ENCODE measurements at regions not wholly inside any gene's neighbourhood (a gene's known extent, or its start where the extent isn't known, plus 50 kb on each side); places are given as distances from the start of the nearest gene placed in this dataset.
"Not testable (repeated sequence)": the region's sequence is repeated elsewhere in the genome, so short reads cannot be mapped to it uniquely, and the experiment has no call there.

DNA sequence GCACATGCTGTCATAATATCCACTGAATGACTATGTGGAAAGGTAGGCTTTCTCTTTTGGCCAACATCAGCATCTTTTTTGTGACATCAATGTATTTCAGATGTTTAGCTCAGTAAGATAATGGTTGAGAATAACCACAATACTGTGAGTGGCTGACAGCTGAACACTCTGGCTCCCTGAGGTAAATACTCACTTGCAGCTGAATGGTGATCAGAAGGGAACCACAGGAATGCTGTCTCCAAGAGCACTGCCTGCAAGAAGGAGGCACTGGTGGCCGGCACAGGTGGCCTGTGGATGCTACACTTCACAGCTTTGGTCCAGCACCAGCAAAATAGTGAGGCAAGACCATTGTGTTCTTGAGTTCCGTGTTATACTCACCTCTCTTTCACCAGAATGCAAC lies 118.7 kb upstream of the PPM1J start:
- Mint-ChIP-seq H3K27me3 (ENCODE audit: insufficient read depth) (no peaks in the 10 kb centered on the region), H3K27ac (no peak overlapping the region), H3K4me1 (peaks cover 19% of the 10 kb centered on the region), H3K4me3 (no peak overlapping the region), H3K9me3 (peaks cover 11% of the 10 kb centered on the region), H3K36me3 (ENCODE audit: low read depth) (peaks cover 38% of the 10 kb centered on the region)
- Histone ChIP-seq H3K36me3 (ENCODE audit: control insufficient read depth, insufficient read depth, low read length) (peaks cover 16% of the 10 kb centered on the region), H3K27ac (ENCODE audit: low read depth, low read length) (no peak overlapping the region), H3K9me3 (ENCODE audit: control insufficient read depth, low read length) (peaks cover 12% of the 10 kb centered on the region), H3K27me3 (ENCODE audit: control insufficient read depth, insufficient read depth, low read length, poor library complexity, severe bottlenecking) (no peaks in the 10 kb centered on the region), H3K4me3 (ENCODE audit: low read length) (no peak overlapping the region), H3K4me1 (ENCODE audit: control insufficient read depth, insufficient read depth, low read length) (no peaks in the 10 kb centered on the region), H3K9ac (ENCODE audit: extremely low read depth, low read length, poor library complexity, severe bottlenecking) (no peak overlapping the region)
- TF ChIP-seq, protein P1, sequence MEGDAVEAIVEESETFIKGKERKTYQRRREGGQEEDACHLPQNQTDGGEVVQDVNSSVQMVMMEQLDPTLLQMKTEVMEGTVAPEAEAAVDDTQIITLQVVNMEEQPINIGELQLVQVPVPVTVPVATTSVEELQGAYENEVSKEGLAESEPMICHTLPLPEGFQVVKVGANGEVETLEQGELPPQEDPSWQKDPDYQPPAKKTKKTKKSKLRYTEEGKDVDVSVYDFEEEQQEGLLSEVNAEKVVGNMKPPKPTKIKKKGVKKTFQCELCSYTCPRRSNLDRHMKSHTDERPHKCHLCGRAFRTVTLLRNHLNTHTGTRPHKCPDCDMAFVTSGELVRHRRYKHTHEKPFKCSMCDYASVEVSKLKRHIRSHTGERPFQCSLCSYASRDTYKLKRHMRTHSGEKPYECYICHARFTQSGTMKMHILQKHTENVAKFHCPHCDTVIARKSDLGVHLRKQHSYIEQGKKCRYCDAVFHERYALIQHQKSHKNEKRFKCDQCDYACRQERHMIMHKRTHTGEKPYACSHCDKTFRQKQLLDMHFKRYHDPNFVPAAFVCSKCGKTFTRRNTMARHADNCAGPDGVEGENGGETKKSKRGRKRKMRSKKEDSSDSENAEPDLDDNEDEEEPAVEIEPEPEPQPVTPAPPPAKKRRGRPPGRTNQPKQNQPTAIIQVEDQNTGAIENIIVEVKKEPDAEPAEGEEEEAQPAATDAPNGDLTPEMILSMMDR (conservative IDR thresholded peaks at IDR 0.05) = no peak
- WGBS, 2 experiments (ENCODE audit: insufficient coverage in 1 of 2, insufficient read length in 1 of 2) = 91 to 98% methylated on average over 2 of the region's 2 CpGs
- DNase-seq = no peak

DNA sequence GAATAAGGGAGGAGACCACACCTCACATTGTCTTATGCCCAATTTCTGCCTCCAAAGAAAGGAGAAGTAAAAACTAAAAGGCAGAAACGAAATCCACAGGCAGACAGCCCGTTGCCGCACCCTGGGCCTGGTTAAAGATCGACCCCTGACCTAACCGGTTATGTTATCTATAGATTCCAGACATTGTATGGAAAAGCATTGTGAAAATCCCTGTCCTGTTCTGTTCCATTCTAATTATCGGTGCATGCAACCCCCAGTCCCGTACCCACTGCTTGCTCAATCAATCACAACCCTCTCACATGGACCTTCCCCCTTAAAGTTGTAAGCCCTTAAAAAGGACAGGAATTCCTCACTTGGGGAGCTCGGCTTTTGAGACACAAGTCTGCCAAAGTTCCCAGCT lies 117.1 kb upstream of the PPM1J start:
- not testable (repeated sequence) for H3K4me3 Mint-ChIP-seq; H3K27ac ChIP-seq (ENCODE audit: low read depth, low read length); H3K9ac ChIP-seq (ENCODE audit: extremely low read depth, low read length, poor library complexity, severe bottlenecking); H3K27me3 ChIP-seq (ENCODE audit: control insufficient read depth, insufficient read depth, low read length, poor library complexity, severe bottlenecking); H3K4me3 ChIP-seq (ENCODE audit: low read length); H3K4me1 ChIP-seq (ENCODE audit: control insufficient read depth, insufficient read depth, low read length); H3K27me3 Mint-ChIP-seq (ENCODE audit: insufficient read depth); DNase-seq; H3K27ac Mint-ChIP-seq
- Mint-ChIP-seq H3K4me1 (peaks cover 32% of the 10 kb centered on the region), H3K36me3 (ENCODE audit: low read depth) (peaks cover 38% of the 10 kb centered on the region), H3K9me3 (peaks cover 11% of the 10 kb centered on the region)
- 94 to 96% methylated on average over 4 to 8 of the region's 8 CpGs for WGBS, 2 experiments (ENCODE audit: insufficient coverage in 1 of 2, insufficient read length in 1 of 2)
- H3K36me3 ChIP-seq (ENCODE audit: control insufficient read depth, insufficient read depth, low read length) = peaks cover 16% of the 10 kb centered on the region
- H3K9me3 ChIP-seq (ENCODE audit: control insufficient read depth, low read length) = peaks cover 12% of the 10 kb centered on the region

DNA sequence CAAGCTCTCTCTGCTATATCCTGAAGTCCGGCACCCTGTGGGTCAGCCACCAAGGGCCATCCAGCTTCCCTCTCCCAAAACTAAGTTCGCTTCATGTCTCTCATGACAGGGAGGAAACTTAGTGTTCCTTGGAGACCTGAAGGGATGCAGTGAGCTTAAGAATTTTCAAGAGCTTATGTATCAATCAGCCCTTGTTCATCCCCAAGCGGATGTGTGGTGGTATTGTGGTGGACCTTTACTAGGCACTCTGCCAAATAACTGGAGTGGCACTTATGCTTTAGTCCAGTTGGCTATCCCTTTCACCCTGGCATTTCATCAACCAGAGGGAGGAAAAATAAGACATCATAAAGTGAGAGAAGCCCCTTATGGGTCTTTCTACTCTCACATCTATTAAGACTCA lies 114.6 kb upstream of the PPM1J start:
- H3K27ac Mint-ChIP-seq; H3K27ac ChIP-seq (ENCODE audit: low read depth, low read length); DNase-seq; H3K4me1 ChIP-seq (ENCODE audit: control insufficient read depth, insufficient read depth, low read length); H3K4me3 Mint-ChIP-seq; H3K27me3 Mint-ChIP-seq (ENCODE audit: insufficient read depth); H3K9ac ChIP-seq (ENCODE audit: extremely low read depth, low read length, poor library complexity, severe bottlenecking); H3K27me3 ChIP-seq (ENCODE audit: control insufficient read depth, insufficient read depth, low read length, poor library complexity, severe bottlenecking); H3K4me3 ChIP-seq (ENCODE audit: low read length): not testable (repeated sequence)
- peaks cover 11% of the 10 kb centered on the region for H3K9me3 Mint-ChIP-seq
- H3K4me1 Mint-ChIP-seq = peaks cover 42% of the 10 kb centered on the region
- WGBS, 2 experiments (ENCODE audit: insufficient coverage in 1 of 2, insufficient read length in 1 of 2) = 92 to 97% methylated on average over 2 to 3 of the region's 3 CpGs
- peaks cover 16% of the 10 kb centered on the region for H3K36me3 ChIP-seq (ENCODE audit: control insufficient read depth, insufficient read depth, low read length)
- H3K9me3 ChIP-seq (ENCODE audit: control insufficient read depth, low read length) = peaks cover 12% of the 10 kb centered on the region
- peaks cover 37% of the 10 kb centered on the region for H3K36me3 Mint-ChIP-seq (ENCODE audit: low read depth)

DNA sequence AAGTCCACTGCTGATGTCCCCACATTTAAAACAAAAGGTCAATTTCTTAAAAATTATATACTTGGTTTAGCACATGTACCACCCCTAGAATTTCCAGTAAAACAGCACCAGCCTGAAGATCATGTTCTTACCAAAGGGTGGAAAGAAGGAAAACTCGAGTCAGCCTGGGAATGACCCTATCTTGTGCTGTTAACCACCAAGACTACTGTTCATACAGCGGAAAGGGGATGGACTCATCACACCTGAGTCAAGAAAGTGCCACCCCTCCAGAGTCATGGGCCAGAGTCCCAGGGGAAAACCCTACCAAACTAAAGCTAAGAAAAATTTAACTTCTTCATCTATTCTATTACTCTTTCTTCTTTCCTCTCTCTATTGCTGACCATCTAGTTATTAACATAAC lies 113.6 kb upstream of the PPM1J start:
- peaks cover 44% of the 10 kb centered on the region for H3K36me3 Mint-ChIP-seq (ENCODE audit: low read depth)
- TF ChIP-seq, protein P1 (conservative IDR thresholded peaks at IDR 0.05) = no peak
- WGBS, 2 experiments (ENCODE audit: insufficient coverage in 1 of 2, insufficient read length in 1 of 2) = 80 to 83% methylated on average over 1 to 2 of the region's 2 CpGs
- Histone ChIP-seq H3K9ac (ENCODE audit: extremely low read depth, low read length, poor library complexity, severe bottlenecking) (no peak overlapping the region), H3K36me3 (ENCODE audit: control insufficient read depth, insufficient read depth, low read length) (peaks cover 19% of the 10 kb centered on the region), H3K27me3 (ENCODE audit: control insufficient read depth, insufficient read depth, low read length, poor library complexity, severe bottlenecking) (no peaks in the 10 kb centered on the region), H3K9me3 (ENCODE audit: control insufficient read depth, low read length) (peaks cover 12% of the 10 kb centered on the region), H3K4me3 (ENCODE audit: low read length) (no peak overlapping the region), H3K4me1 (ENCODE audit: control insufficient read depth, insufficient read depth, low read length) (peaks cover 4% of the 10 kb centered on the region), H3K27ac (ENCODE audit: low read depth, low read length) (no peak overlapping the region)
- no peak overlapping the region for H3K27ac Mint-ChIP-seq
- no peak for DNase-seq
- H3K4me3 Mint-ChIP-seq = no peak overlapping the region
- no peaks in the 10 kb centered on the region for H3K27me3 Mint-ChIP-seq (ENCODE audit: insufficient read depth)
- peaks cover 42% of the 10 kb centered on the region for H3K4me1 Mint-ChIP-seq
- peaks cover 11% of the 10 kb centered on the region for H3K9me3 Mint-ChIP-seq

DNA sequence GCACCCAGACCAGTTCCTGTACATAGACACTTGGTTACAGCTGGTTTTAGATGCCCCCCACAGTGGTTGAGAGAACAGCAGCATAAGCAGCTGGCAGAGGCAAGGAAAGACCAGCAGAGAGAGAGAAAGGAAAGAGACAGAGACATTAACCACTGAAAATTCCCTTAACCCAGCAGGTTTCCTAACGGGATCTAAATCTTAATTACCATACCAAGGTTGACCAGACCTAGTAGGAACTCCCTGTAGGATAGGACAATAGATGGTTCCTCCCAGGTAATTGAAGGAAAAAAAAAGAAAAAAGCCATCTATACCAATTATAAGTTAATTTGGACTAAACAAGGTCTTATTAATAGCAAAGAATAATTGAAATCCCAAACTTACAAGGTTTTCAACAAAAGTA lies 112.3 kb upstream of the PPM1J start:
- WGBS, 2 experiments (ENCODE audit: insufficient coverage in 1 of 2, insufficient read length in 1 of 2) = 0% methylated on average over 1 of the region's 1 CpG; no CpG with 5 or more reads in 1 of the 2 experiments
- Histone ChIP-seq H3K9me3 (ENCODE audit: control insufficient read depth, low read length) (peaks cover 12% of the 10 kb centered on the region), H3K36me3 (ENCODE audit: control insufficient read depth, insufficient read depth, low read length) (peaks cover 28% of the 10 kb centered on the region), H3K4me3 (ENCODE audit: low read length) (peak overlapping the region; percentile 92)
- Mint-ChIP-seq H3K4me1 (peaks cover 42% of the 10 kb centered on the region), H3K36me3 (ENCODE audit: low read depth) (peaks cover 43% of the 10 kb centered on the region), H3K27ac (peak overlapping the region; percentile 99)
- H3K27me3 Mint-ChIP-seq (ENCODE audit: insufficient read depth); H3K9ac ChIP-seq (ENCODE audit: extremely low read depth, low read length, poor library complexity, severe bottlenecking); H3K4me3 Mint-ChIP-seq; H3K9me3 Mint-ChIP-seq; H3K4me1 ChIP-seq (ENCODE audit: control insufficient read depth, insufficient read depth, low read length); H3K27me3 ChIP-seq (ENCODE audit: control insufficient read depth, insufficient read depth, low read length, poor library complexity, severe bottlenecking); DNase-seq; H3K27ac ChIP-seq (ENCODE audit: low read depth, low read length): not testable (repeated sequence)

Data from endodermal cell (in vitro differentiated cells).